Urinary bladder (tissue), 3 donors: ENCODE measurements at regions not wholly inside any gene's neighbourhood (a gene's known extent, or its start where the extent isn't known, plus 50 kb on each side); places are given as distances from the start of the nearest gene placed in this dataset.
A peak's percentile ranks its signal among the peaks of the same experiment; 100 is the strongest.

Source experiments
- DNase-seq: peaks from one replicate; pipeline ENCODE4 v3.0.0-alpha.2; 2015; ENCODE audit errors: extremely low spot score
- H3K27ac ChIP-seq: one replicate; pipeline ENCODE4 v1.5.1; 2013; ENCODE audit warnings: low read depth, mild to moderate bottlenecking, moderate library complexity
- H3K36me3 ChIP-seq: one replicate; pipeline ENCODE4 v1.6.1; 2013; ENCODE audit warnings: mild to moderate bottlenecking, moderate library complexity; ENCODE audit not compliant: insufficient read depth
- H3K4me1 ChIP-seq: one replicate; pipeline ENCODE4 v1.6.1; 2013; ENCODE audit warnings: mild to moderate bottlenecking, moderate library complexity; ENCODE audit not compliant: insufficient read depth
- H3K4me3 ChIP-seq: one replicate; pipeline ENCODE4 v1.5.1; 2013; ENCODE audit warnings: low read depth, low read length
- WGBS: extraction: QIAGEN DNeasy Blood & Tissue Kit; methylation state at CpG from one replicate; pipeline ENCODE4 v1.1.7; 2013; 5-methylcytosine and 5-hydroxymethylcytosine counted together
- donor health status: healthy with polysubstance abuse.
- donor health status: healthy.

DNA sequence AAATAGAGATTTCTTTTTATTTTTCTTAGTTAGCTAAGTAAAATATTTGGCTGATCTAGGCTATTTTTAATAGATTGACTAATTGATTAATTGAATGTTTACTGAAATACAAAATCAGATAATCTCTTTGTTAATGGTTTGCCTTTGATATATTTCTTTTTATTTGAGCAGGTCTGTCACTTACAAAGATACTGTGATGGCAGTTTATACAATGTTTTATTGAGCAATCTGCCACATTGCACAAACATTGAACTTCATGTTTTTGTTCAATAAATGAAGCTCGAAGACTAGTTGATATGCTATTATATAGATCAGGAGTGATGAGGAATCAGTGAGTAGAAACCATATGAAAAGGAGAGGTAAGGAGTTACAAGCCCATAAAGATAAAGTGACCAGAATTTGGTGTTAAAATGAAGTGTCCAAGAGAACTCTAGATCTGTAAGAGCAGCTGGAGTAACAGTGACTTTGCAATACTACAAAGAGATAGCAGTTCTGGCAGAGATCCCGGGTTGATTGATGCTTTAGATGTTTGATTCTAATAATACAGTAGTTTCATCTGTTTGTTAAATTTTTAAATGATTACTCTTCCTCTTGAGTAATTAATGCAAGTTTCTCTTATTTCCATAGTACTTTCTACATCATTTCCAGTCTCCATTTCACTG lies 574.2 kb downstream of the CCDC85A start:
- no peaks in the 10 kb centered on the region for H3K4me1 ChIP-seq
- DNase-seq: no peak
- no peaks in the 10 kb centered on the region for H3K36me3 ChIP-seq
- no peak overlapping the region for H3K27ac ChIP-seq
- no peak overlapping the region for H3K4me3 ChIP-seq
- 50% methylated on average over 2 of the region's 2 CpGs for WGBS

DNA sequence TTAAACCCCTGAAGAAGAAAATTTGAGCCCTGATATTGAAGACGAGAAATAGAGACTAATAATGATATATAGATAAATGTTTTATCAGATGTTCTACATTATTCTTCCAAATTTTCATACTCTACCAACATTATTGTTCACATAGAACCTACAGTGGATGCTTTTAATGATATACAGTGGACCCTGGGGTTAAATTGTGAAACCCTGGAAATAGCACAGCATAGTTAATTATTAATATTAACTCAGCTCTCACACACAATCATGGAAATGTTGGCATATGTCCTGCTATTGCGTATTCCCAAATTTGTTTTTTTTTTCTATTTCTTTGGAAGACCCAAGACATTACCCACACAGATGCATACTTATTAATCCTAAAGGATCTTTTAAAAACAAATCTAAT lies 579.9 kb downstream of the CCDC85A start:
- no peak overlapping the region for H3K27ac ChIP-seq
- H3K36me3 ChIP-seq: no peaks in the 10 kb centered on the region
- no peak overlapping the region for H3K4me3 ChIP-seq
- WGBS: 89% methylated on average over 2 of the region's 2 CpGs
- DNase-seq: no peak
- H3K4me1 ChIP-seq: no peaks in the 10 kb centered on the region

DNA sequence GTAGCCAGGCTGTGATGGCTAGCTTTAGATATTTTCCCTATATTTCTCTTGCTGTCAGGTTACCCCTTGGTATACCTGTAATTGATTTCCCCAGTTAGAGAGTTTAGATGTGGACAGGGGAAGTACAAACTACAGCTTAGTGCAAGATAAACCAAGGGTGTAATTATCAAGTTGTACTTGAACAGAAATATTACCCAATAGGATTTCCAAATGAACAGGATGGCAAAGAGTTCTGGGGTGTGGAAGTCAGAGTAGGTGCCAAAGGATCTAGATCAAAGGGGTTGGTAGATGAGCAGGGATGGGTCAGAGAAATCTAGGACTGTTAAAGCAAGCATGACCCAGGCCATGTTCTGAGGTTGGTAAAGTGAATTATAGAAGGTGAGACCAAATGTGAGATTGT lies 585.2 kb downstream of the CCDC85A start:
- no peaks in the 10 kb centered on the region for H3K36me3 ChIP-seq
- H3K4me3 ChIP-seq: no peak overlapping the region

DNA sequence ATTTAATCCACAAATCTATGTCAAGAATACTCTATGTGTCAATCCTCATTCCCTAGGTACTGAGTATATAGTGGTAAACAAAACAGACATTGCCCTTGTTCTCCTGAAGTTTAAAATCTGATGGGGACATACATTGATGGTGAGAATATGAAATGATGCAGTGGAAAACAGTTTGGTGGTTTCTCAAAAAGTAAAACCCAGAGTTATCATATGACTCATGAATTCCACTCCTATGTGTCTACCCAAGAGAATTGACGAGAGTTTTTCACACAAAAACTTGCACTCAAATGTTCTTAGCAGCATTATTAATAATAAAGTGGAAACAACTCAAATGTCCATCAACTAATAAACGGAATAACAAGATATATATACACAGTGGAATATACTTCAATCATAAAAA lies 586.7 kb downstream of the CCDC85A start:
- H3K4me3 ChIP-seq: no peak overlapping the region
- no peaks in the 10 kb centered on the region for H3K36me3 ChIP-seq
- H3K4me1 ChIP-seq: no peaks in the 10 kb centered on the region
- no peak for DNase-seq
- WGBS: 64% methylated on average over 2 of the region's 2 CpGs
- H3K27ac ChIP-seq: no peak overlapping the region

More for the DNA sequence above, 585.2 kb downstream of the CCDC85A start:
- no peak for DNase-seq
- no peaks in the 10 kb centered on the region for H3K4me1 ChIP-seq
- no peak overlapping the region for H3K27ac ChIP-seq

DNA sequence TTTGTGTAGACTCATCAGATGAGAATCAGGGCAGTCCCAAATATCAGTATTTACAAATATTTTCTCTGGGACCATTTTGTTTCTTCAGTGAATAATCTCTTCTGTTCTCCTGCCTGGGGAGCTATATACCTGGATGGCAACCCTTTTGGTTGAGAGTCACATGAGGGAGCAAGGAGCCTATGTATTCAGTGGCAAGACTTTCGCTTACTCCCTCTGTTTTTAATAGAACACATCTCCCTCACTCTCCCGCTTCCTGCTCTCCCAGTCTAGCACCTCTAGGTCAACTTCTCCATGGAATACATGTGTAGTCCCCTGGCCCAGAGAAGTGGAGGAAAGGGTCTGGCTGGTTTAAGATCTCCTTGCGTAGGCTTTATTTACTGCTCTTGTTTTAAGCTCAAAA lies 600.3 kb downstream of the CCDC85A start:
- WGBS: 67% methylated on average over 3 of the region's 3 CpGs

DNA sequence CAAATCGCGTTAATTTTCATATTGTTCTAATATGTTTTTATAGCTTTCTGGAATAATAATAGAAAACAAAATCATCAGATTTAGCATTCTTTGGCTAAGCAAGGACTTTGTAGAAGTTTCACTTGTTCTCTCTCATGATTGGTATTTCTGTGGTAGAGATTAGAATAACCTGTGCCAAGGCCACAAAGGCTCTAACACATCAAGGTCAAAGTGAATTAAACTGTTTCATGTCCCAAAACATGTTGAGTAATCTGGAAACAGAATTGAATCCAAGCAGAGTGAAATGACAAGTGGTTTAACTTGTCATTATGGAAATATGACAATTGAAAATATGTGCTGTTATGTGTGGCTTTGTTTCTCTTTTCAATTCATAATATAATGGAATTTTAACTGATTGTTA lies 617.4 kb downstream of the CCDC85A start:
- WGBS: 99% methylated on average over 2 of the region's 2 CpGs

More for the DNA sequence above, 600.3 kb downstream of the CCDC85A start:
- Histone ChIP-seq H3K4me3 (no peak overlapping the region), H3K4me1 (no peaks in the 10 kb centered on the region), H3K27ac (no peak overlapping the region), H3K36me3 (no peaks in the 10 kb centered on the region)
- DNase-seq: no peak

DNA sequence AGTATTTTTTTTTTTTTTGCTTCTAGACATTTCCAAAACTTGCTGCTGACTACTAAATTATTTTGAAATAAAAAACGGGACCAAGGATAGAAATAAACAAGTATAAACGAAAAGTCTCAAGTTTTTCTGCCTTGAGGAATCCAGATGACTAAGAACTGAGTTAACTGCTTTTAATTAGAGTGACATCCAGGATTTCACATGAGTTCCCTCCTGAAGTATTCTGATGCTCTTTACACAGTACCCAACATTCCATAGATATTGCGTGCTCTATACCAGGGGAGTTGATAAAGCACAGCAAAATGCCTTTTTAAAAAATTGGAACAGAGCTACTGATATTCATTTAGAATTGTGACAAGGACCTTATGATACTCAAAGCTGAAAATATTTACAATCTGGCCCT lies 618.0 kb downstream of the CCDC85A start:
- no peak for DNase-seq
- no peaks in the 10 kb centered on the region for H3K36me3 ChIP-seq
- H3K27ac ChIP-seq: no peak overlapping the region
- no peak overlapping the region for H3K4me3 ChIP-seq
- WGBS: 59% methylated on average over 3 of the region's 3 CpGs
- peaks cover 1% of the 10 kb centered on the region for H3K4me1 ChIP-seq

More for the DNA sequence above, 617.4 kb downstream of the CCDC85A start:
- Histone ChIP-seq H3K4me3 (no peak overlapping the region), H3K27ac (no peak overlapping the region), H3K4me1 (peaks cover 1% of the 10 kb centered on the region), H3K36me3 (no peaks in the 10 kb centered on the region)
- no peak for DNase-seq

DNA sequence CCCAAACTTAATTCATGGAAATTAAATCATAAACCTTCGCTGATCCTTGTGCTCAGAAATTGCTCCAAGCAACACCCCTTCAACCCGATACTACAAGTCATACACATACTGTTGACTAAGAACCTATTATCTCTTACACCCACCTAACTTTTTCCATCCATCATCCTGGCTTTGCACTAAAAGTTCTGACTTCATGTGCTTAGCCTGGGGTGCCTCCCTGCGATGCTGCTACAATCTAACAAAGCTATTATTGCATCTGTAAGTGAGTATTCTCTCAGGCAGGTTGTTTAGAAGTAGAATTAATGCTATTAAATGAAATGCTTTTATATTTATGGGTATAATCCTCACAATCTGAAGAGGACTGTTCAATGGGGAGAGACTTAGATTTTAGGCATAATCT lies 619.8 kb downstream of the CCDC85A start:
- H3K36me3 ChIP-seq: no peaks in the 10 kb centered on the region
- no peak for DNase-seq
- 92% methylated on average over 3 of the region's 3 CpGs for whole genome bisulfite sequencing
- no peak overlapping the region for H3K4me3 ChIP-seq
- peaks cover 1% of the 10 kb centered on the region for H3K4me1 ChIP-seq
- H3K27ac ChIP-seq: no peak overlapping the region

DNA sequence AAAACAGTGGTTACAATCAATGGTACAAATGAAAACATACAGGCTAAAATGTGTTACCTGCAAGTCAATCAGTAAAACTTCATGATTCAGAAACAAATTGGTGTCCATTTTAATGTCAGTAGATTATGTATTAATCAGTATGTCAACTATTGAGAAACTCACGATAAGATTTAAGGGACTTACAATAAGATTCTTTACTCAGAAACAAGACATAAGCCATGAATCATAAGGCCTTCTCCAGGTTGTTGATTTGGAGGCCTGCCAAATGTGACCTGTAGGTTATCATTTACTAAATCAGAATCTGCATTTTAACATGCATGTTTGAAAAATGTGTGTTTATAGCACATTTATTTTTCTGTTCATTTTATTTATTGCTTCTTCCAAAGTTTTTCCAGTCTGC lies 623.1 kb downstream of the CCDC85A start:
- Histone ChIP-seq H3K4me3 (no peak overlapping the region), H3K36me3 (no peaks in the 10 kb centered on the region), H3K27ac (no peak overlapping the region), H3K4me1 (peaks cover 1% of the 10 kb centered on the region)
- 72% methylated on average over 1 of the region's 1 CpG for WGBS
- peak; percentile 2 for DNase-seq

DNA sequence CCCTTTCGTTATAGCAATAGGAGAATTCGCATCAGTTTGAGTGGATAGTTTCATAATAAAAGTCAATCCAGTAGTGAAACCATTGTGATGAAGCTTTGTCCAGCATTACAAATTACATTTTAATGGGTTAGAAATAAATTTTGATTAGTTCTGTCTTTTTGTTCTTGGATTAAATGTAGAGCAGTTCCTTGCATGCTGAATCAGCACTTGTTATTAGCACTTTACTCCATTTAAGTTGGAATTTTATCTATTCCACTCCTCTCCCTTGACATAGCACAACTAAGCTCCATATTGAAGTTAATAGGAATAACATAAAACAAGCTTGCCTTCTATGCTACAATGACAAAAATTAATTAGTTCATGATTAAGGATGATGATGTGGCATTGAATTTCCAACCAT lies 624.1 kb downstream of the CCDC85A start:
- 87% methylated on average over 2 of the region's 2 CpGs for WGBS
- no peak overlapping the region for H3K27ac ChIP-seq

DNA sequence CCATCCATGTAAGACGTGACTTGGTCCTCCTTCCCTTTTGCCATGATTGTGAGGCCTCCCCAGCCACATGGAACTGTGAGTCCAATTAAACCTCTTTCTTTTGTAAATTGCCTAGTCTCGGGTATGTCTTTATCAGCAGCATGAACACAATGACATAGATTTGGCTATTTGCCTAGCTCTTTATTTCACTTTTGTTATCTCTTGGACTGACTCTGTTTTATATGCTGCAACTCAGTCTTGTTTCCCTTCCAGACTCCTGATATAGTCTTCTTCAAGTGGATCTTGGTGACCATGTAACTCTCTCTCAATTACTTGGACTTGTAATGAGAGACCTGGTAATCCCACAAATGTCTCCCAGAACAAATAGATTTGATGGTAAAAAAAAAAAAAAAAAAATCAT lies 627.6 kb downstream of the CCDC85A start:
- H3K27ac ChIP-seq: no peak overlapping the region
- no peaks in the 10 kb centered on the region for H3K4me1 ChIP-seq
- H3K4me3 ChIP-seq: no peak overlapping the region
- no peak for DNase-seq
- no peaks in the 10 kb centered on the region for H3K36me3 ChIP-seq
- 58% methylated on average over 2 of the region's 2 CpGs for WGBS

More for the DNA sequence above, 624.1 kb downstream of the CCDC85A start:
- no peak overlapping the region for H3K4me3 ChIP-seq
- H3K4me1 ChIP-seq: peaks cover 1% of the 10 kb centered on the region
- no peak for DNase-seq
- H3K36me3 ChIP-seq: no peaks in the 10 kb centered on the region

DNA sequence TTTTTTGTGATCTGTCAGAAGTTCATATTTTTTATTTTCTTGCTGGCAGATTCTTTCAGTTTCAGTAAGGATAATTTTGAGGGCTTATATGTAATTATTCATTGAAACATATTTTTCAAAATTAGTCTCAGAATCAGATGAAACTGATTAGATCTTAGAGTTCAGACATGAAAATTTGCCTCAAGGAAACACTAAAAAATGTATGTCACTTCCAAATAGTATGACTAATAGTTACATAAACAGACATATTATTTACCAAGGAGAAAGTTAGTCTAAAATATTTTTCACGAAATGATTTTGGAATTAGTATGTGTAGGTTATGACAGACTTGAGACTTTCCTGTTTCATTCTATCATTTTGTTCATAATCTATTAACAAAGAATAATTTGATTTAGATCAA lies 628.6 kb downstream of the CCDC85A start:
- Histone ChIP-seq H3K4me1 (no peaks in the 10 kb centered on the region), H3K27ac (no peak overlapping the region), H3K4me3 (no peak overlapping the region), H3K36me3 (no peaks in the 10 kb centered on the region)
- 31% methylated on average over 1 of the region's 1 CpG for WGBS
- no peak for DNase-seq

DNA sequence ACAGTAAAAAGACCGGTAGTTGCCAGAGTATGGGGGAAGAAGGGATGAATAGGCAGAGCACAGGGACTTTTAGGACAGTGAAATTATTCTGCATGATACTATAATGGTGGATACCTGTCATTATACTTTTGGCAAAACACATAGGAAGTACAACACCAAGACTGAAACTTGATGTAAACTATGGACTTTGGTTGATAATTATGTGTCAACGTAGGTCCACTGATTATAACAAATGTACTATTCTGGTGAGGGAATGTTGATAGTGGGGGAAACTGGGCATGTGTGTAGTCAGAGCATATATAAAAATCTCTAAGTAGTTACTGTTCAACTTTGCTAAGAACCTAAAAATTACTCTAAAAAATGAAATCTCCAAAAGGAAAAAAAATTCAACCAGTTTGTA lies 629.7 kb downstream of the CCDC85A start:
- WGBS: 79% methylated on average over 2 of the region's 2 CpGs
- Histone ChIP-seq H3K36me3 (no peaks in the 10 kb centered on the region), H3K27ac (no peak overlapping the region), H3K4me1 (no peaks in the 10 kb centered on the region), H3K4me3 (no peak overlapping the region)
- DNase-seq: no peak

DNA sequence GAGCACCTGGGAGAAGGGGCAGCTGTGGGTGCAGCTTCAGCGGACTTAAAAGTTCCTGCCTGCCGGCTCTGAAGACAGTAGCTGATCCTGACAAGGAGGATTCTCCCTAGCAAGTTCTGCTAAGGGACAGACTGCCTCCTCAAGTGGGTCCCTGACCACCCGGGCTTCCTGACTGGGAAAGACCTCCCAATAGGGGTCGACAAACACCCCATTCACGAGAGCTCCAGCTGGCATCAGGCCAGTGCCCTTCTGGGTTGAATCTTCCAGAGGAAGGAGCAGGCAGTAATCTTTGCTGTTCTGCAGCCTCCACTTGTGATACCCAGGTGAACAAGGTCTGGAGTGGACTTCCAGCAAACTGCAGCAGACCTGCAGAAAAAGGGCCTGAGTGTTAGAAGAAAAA lies 632.9 kb downstream of the CCDC85A start:
- Histone ChIP-seq H3K27ac (no peak overlapping the region), H3K36me3 (no peaks in the 10 kb centered on the region), H3K4me3 (no peak overlapping the region), H3K4me1 (no peaks in the 10 kb centered on the region)
- WGBS: 63% methylated on average over 5 of the region's 5 CpGs
- no peak for DNase-seq

DNA sequence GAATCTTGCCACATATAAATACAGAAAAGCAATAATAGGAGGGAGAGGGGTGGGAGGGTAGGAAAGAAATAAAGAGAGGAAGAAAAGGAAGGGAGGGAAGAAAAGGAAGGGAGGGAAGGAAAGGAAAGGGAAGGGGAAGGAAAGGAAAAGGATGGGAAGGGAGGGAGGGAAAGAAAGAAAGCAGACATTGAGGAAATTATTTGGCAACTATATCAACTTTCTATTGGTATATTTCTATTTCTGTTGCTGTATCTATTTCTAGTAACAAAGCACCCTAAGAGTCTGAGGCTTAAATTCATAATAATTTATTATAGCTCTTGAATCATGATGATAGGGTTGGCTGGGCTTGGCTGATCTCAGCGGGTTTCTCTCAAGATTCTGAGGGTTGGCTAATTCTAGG lies 648.0 kb downstream of the CCDC85A start:
- Histone ChIP-seq H3K4me1 (no peaks in the 10 kb centered on the region), H3K27ac (no peak overlapping the region), H3K4me3 (no peak overlapping the region), H3K36me3 (no peaks in the 10 kb centered on the region)
- DNase-seq: no peak
- 41% methylated on average over 1 of the region's 1 CpG for WGBS
